H4 (cell line): ENCODE measurements at regions not wholly inside any gene's neighbourhood (a gene's known extent, or its start where the extent isn't known, plus 50 kb on each side); places are given as distances from the start of the nearest gene placed in this dataset.

Source experiments
- DNase-seq: peaks from one replicate; pipeline ENCODE4 v3.0.0-alpha.2; 2015; ENCODE audit warnings: low spot score

DNA sequence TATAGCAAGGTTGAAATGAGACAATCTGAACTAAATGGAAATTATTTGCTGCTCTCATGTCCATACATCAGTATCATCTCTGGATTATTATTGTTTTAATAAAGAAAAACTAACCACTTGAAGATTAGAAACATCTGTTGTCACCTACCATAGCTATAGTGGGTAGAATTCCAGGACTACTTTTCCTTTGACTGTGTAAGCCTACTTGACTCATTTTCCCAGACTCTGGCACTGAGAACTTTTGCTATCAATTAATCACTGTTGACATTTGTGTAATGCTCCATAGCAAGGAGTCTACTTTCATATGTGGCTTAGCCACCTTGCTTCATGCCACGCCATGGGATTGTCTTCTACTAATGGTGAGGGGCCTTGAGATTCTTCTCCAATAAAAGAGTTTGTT, 59.9 kb upstream of the ARRDC3 start:
- no peak for DNase-seq

GRCh38 chr5:91441082-91441481, 58.0 kb upstream of the ARRDC3 start:
- no peak for DNase-seq

DNA sequence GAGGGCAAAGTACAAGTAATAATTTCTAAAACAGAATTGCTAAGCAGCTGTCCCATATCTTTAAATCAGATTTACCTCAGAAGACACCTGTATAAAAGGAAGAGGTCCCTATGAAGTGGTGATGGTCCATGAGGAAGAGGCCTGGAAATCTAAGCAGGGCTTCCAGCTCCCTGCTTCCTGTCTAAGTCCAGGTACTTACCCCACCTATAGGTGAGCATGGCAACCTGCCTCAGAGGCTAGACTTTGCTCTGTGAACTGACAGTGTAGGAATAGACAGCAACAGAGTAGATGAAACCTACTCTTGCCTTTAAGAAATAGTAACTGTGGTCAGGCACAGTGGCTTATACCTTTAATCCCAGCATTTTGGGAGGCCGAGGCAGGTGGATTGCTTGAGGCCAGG, 55.8 kb upstream of the ARRDC3 start:
- no peak for DNase-seq

DNA sequence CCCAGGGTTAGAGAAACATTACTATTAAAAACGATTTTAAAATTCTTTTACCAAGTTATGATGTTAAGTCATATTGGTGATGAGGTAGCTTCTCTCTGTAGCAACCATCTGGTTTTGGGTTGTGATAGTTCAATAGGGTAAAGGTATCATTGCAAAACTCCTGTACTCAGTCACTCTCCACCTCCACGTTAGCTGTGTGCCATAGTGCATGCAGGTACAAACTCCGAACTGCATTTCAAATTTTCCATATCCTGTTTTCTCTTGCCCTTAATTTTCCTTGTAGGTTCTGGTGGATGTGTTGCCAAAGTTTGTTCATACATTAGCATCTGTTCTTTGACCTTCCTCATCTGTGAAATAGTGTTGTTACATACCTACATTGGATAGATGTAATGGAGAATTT, 53.1 kb upstream of the ARRDC3 start:
- DNase-seq = no peak

DNA sequence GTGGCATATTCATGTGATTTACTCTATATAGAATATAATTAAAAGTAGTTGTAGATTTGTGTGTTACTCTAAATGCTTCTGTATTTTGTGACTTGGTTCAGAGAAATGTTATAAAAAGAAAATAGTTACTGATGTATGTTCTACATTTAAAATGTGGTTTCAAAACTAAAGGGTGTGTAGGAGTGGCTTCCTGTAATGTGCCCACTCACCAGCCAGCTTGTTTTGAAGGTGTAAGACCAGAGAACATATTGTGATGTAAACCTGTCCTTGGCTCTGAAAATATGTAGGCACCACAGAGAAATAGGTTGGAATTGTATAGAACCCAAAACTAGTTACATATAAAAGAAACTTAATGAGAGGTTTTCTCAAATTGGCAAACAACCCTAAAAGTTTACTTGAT, 51.2 kb upstream of the ARRDC3 start:
- DNase-seq = no peak

DNA sequence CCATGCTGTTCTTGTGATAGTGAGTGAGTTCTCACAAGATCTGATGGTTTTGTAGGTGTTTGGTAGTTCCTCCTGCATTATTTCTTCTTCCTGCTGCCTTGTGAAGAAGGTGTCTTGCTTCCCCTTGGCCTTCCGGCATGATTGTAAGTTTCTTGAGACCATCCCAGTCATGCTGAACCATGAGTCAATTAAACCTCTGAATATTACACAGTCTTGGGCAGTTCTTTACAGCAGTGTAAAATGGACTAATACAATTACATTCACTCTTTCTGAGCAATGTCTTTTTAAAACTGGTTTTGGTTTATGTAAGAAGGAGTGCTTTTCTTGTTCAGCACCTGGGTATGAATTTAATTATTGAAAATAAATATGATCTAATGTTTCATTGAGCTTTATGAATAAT, 50.7 kb upstream of the ARRDC3 start:
- no peak for DNase-seq
